ENCODE measurements at regions not wholly inside any gene's neighbourhood (a gene's known extent, or its start where the extent isn't known, plus 50 kb on each side); places are given as distances from the start of the nearest gene placed in this dataset.

- TF ChIP-seq CTCF (IDR thresholded peaks at IDR 0.05) (no peak), EZH2 (IDR thresholded peaks at IDR 0.05; ENCODE audit: borderline replicate concordance, insufficient read depth, low read depth, low read length, poor library complexity, severe bottlenecking) (no peak)
These were observed 50.9 kb upstream of the WARS2 start for GRCh38 chr1:119191325-119191724.

Data from B cell (primary cell).